PFSK-1 (cell line): ENCODE measurements at regions not wholly inside any gene's neighbourhood (a gene's known extent, or its start where the extent isn't known, plus 50 kb on each side); places are given as distances from the start of the nearest gene placed in this dataset.

Source experiments
- POLR2AphosphoS5 ChIP-seq: IDR thresholded peaks from 2 replicates; pipeline ENCODE4 v1.6.1; 2012; ENCODE audit warnings: low read depth, mild to moderate bottlenecking, control low read depth, low read length, moderate library complexity
- REST ChIP-seq, 2 experiments: IDR thresholded peaks; 2 replicates each; pipeline versions ENCODE4 v1.6.1 to v1.8.0; 2011 to 2012; ENCODE audit warnings: low read depth in 2 of 2, low read length in 2 of 2, control low read depth in 1 of 2, inconsistent platforms in 1 of 2, mild to moderate bottlenecking in 1 of 2, moderate library complexity in 1 of 2; ENCODE audit not compliant: insufficient read depth in 1 of 2
- SIN3A ChIP-seq: IDR thresholded peaks from 2 replicates; pipeline ENCODE4 v1.6.1; 2012; ENCODE audit warnings: mild to moderate bottlenecking, low read length, moderate library complexity, borderline replicate concordance; ENCODE audit not compliant: insufficient read depth
- TAF1 ChIP-seq: IDR thresholded peaks from 2 replicates; pipeline ENCODE4 v1.6.1; 2012; ENCODE audit warnings: low read length, control low read depth, borderline replicate concordance; ENCODE audit not compliant: insufficient read depth

GRCh38 chr18:27363872-27364271 is 178.8 kb upstream of the CHST9 start:
- TF ChIP-seq POLR2AphosphoS5: no peak
- TF ChIP-seq REST (IDR thresholded peaks at IDR 0.05; ENCODE audit: insufficient read depth in 1 of 2, low read depth in 2 of 2, low read length in 2 of 2): no peak
- no peak for TF ChIP-seq SIN3A
- TF ChIP-seq TAF1: no peak
